ENCODE measurements at regions not wholly inside any gene's neighbourhood (a gene's known extent, or its start where the extent isn't known, plus 50 kb on each side); places are given as distances from the start of the nearest gene placed in this dataset.

- Histone ChIP-seq H4K20me1 (ENCODE audit: insufficient read depth, low read length) (no peaks in the 10 kb centered on the region), H3K4me1 (ENCODE audit: insufficient read depth, low read length) (no peaks in the 10 kb centered on the region), H3K27me3 (ENCODE audit: control insufficient read depth in 1 of 2, insufficient read depth in 2 of 2, low read length in 2 of 2) (no peaks in the 10 kb centered on the region), H3K79me2 (ENCODE audit: insufficient read depth, low read length) (no peaks in the 10 kb centered on the region), H3K27ac (ENCODE audit: extremely low read length, insufficient read depth, low read length) (no peak overlapping the region), H2AFZ (ENCODE audit: low read length) (no peak overlapping the region), H3K4me3 (replicated peaks in 1 of 3; ENCODE audit: insufficient read depth in 1 of 3, low read depth in 2 of 3, low read length in 3 of 3) (no peak overlapping the region), H3K9me3 (ENCODE audit: low read length) (no peaks in the 10 kb centered on the region), H3K4me2 (ENCODE audit: low read depth, low read length) (no peak overlapping the region), H3K36me3 (replicated peaks in 1 of 2; ENCODE audit: control insufficient read depth in 1 of 2, insufficient read depth in 2 of 2, low read length in 2 of 2) (no peaks in the 10 kb centered on the region), H3K9ac (ENCODE audit: insufficient read depth, low read depth, low read length) (no peak overlapping the region)
- CTCF ChIA-PET (ENCODE audit: low intra/inter-chr PET ratio, low total read pairs): no interaction called here
- WGBS (ENCODE audit: low lambda C conversion rate): 27% methylated on average over 4 of the region's 4 CpGs
- POLR2A ChIA-PET: no interaction called here
- in situ Hi-C loops (cut with HindIII; ENCODE audit: extremely low pct_ligation_motif_present, low pct_unique_long_range_greater_than_20kb) (no loop called here), intact Hi-C loops (cut with micrococcal nuclease; ENCODE audit: unreplicated experiment) (no loop called here)
- DNase-seq (ENCODE audit: low spot score) (no peak), FAIRE-seq (no peak), ATAC-seq (no peak)
- BruUV-seq (replicated peaks): no TSS peak
- TF ChIP-seq SRSF1 (optimal IDR thresholded peaks at IDR 0.05; ENCODE audit: low read depth, low read length): no peak
- no peak for TF ChIP-seq MAF1 (CRISPR knock-in tag; IDR thresholded peaks at IDR 0.05; ENCODE audit: borderline replicate concordance)
- no peak for TF ChIP-seq ZNF205 (CRISPR knock-in tag; IDR thresholded peaks at IDR 0.05)
- no peak for TF ChIP-seq MBNL3 (CRISPR knock-in tag; conservative IDR thresholded peaks at IDR 0.05)
- TF ChIP-seq, protein P1, sequence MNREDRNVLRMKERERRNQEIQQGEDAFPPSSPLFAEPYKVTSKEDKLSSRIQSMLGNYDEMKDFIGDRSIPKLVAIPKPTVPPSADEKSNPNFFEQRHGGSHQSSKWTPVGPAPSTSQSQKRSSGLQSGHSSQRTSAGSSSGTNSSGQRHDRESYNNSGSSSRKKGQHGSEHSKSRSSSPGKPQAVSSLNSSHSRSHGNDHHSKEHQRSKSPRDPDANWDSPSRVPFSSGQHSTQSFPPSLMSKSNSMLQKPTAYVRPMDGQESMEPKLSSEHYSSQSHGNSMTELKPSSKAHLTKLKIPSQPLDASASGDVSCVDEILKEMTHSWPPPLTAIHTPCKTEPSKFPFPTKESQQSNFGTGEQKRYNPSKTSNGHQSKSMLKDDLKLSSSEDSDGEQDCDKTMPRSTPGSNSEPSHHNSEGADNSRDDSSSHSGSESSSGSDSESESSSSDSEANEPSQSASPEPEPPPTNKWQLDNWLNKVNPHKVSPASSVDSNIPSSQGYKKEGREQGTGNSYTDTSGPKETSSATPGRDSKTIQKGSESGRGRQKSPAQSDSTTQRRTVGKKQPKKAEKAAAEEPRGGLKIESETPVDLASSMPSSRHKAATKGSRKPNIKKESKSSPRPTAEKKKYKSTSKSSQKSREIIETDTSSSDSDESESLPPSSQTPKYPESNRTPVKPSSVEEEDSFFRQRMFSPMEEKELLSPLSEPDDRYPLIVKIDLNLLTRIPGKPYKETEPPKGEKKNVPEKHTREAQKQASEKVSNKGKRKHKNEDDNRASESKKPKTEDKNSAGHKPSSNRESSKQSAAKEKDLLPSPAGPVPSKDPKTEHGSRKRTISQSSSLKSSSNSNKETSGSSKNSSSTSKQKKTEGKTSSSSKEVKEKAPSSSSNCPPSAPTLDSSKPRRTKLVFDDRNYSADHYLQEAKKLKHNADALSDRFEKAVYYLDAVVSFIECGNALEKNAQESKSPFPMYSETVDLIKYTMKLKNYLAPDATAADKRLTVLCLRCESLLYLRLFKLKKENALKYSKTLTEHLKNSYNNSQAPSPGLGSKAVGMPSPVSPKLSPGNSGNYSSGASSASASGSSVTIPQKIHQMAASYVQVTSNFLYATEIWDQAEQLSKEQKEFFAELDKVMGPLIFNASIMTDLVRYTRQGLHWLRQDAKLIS (CRISPR knock-in tag; IDR thresholded peaks at IDR 0.05): no peak
- TF ChIP-seq, protein P2, sequence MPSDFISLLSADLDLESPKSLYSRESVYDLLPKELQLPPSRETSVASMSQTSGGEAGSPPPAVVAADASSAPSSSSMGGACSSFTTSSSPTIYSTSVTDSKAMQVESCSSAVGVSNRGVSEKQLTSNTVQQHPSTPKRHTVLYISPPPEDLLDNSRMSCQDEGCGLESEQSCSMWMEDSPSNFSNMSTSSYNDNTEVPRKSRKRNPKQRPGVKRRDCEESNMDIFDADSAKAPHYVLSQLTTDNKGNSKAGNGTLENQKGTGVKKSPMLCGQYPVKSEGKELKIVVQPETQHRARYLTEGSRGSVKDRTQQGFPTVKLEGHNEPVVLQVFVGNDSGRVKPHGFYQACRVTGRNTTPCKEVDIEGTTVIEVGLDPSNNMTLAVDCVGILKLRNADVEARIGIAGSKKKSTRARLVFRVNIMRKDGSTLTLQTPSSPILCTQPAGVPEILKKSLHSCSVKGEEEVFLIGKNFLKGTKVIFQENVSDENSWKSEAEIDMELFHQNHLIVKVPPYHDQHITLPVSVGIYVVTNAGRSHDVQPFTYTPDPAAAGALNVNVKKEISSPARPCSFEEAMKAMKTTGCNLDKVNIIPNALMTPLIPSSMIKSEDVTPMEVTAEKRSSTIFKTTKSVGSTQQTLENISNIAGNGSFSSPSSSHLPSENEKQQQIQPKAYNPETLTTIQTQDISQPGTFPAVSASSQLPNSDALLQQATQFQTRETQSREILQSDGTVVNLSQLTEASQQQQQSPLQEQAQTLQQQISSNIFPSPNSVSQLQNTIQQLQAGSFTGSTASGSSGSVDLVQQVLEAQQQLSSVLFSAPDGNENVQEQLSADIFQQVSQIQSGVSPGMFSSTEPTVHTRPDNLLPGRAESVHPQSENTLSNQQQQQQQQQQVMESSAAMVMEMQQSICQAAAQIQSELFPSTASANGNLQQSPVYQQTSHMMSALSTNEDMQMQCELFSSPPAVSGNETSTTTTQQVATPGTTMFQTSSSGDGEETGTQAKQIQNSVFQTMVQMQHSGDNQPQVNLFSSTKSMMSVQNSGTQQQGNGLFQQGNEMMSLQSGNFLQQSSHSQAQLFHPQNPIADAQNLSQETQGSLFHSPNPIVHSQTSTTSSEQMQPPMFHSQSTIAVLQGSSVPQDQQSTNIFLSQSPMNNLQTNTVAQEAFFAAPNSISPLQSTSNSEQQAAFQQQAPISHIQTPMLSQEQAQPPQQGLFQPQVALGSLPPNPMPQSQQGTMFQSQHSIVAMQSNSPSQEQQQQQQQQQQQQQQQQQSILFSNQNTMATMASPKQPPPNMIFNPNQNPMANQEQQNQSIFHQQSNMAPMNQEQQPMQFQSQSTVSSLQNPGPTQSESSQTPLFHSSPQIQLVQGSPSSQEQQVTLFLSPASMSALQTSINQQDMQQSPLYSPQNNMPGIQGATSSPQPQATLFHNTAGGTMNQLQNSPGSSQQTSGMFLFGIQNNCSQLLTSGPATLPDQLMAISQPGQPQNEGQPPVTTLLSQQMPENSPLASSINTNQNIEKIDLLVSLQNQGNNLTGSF (CRISPR knock-in tag; IDR thresholded peaks at IDR 0.05): no peak
- TF ChIP-seq ZNF567 (CRISPR knock-in tag; IDR thresholded peaks at IDR 0.05; ENCODE audit: borderline replicate concordance): no peak
- no peak for TF ChIP-seq ZNF225 (CRISPR knock-in tag; IDR thresholded peaks at IDR 0.05)
- no peak for TF ChIP-seq NCOR1 (IDR thresholded peaks at IDR 0.05; ENCODE audit: borderline replicate concordance, low read length)
- TF ChIP-seq, protein P3, sequence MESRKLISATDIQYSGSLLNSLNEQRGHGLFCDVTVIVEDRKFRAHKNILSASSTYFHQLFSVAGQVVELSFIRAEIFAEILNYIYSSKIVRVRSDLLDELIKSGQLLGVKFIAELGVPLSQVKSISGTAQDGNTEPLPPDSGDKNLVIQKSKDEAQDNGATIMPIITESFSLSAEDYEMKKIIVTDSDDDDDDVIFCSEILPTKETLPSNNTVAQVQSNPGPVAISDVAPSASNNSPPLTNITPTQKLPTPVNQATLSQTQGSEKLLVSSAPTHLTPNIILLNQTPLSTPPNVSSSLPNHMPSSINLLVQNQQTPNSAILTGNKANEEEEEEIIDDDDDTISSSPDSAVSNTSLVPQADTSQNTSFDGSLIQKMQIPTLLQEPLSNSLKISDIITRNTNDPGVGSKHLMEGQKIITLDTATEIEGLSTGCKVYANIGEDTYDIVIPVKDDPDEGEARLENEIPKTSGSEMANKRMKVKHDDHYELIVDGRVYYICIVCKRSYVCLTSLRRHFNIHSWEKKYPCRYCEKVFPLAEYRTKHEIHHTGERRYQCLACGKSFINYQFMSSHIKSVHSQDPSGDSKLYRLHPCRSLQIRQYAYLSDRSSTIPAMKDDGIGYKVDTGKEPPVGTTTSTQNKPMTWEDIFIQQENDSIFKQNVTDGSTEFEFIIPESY (CRISPR knock-in tag; IDR thresholded peaks at IDR 0.05): no peak
Observed at GRCh38 chr16:51306886-51307595, 156.0 kb upstream of the SALL1 start.
